HUES64 (cell line): ENCODE measurements at regions not wholly inside any gene's neighbourhood (a gene's known extent, or its start where the extent isn't known, plus 50 kb on each side); places are given as distances from the start of the nearest gene placed in this dataset.
"Not testable (repeated sequence)": the region's sequence is repeated elsewhere in the genome, so short reads cannot be mapped to it uniquely, and the experiment has no call there.

Experiments used
- H3K27ac ChIP-seq: 2 replicates; pipeline ENCODE4 v1.7.0; 2013; ENCODE audit warnings: low read depth, low read length, inconsistent platforms
- H3K27me3 ChIP-seq: 2 replicates; pipeline ENCODE4 v1.6.1; 2013; ENCODE audit warnings: mild to moderate bottlenecking, low read length; ENCODE audit not compliant: insufficient read depth
- H3K36me3 ChIP-seq: 2 replicates; pipeline ENCODE4 v1.6.1; 2013; ENCODE audit warnings: mild to moderate bottlenecking, low read length; ENCODE audit not compliant: insufficient read depth
- H3K4me1 ChIP-seq: 2 replicates; pipeline ENCODE4 v1.6.1; 2013; ENCODE audit warnings: mild to moderate bottlenecking, low read length, moderate library complexity; ENCODE audit not compliant: insufficient read depth
- H3K4me3 ChIP-seq: 2 replicates; pipeline ENCODE4 v1.5.1; 2013; ENCODE audit warnings: mild to moderate bottlenecking, low read length, moderate library complexity
- H3K9ac ChIP-seq: 2 replicates; pipeline ENCODE4 v1.6.1; 2013; ENCODE audit warnings: mild to moderate bottlenecking, low read depth, low read length
- H3K9me3 ChIP-seq: 2 replicates; pipeline ENCODE4 v1.6.1; 2013; ENCODE audit warnings: low read depth, low read length; ENCODE audit not compliant: insufficient read depth
- WGBS: fragments of 150-250, 120-280 bp; methylation state at CpG from one replicate; pipeline ENCODE4 v1.1.7; 2013; ENCODE audit warnings: missing lambda C conversion rate; 5-methylcytosine and 5-hydroxymethylcytosine counted together

DNA sequence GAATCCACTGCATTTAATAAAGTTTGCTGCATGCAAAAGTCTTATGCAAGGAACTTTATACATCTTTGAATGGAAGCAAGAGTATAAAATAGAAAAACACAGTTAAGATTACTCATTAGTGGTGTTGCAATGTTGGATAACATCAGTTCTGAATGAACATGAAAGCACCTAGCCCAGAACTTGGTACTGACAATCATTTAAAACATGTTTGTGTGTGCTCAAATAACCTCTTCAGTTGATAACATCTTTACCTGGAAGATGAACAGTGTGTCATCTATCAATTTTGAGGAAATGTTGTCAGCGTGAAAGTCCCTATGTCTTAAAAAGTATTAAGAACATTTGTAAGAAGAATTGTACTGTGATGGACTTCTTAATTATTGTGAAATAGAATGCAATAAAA, 370.4 kb upstream of the GRAMD2B start:
- no peaks in the 10 kb centered on the region for H3K27me3 ChIP-seq
- H3K4me3 ChIP-seq: no peak overlapping the region
- H3K27ac ChIP-seq: no peak overlapping the region
- H3K36me3 ChIP-seq: no peaks in the 10 kb centered on the region
- H3K9ac ChIP-seq: no peak overlapping the region
- WGBS: 92% methylated on average over 1 of the region's 1 CpG
- no peaks in the 10 kb centered on the region for H3K9me3 ChIP-seq
- peaks cover 37% of the 10 kb centered on the region for H3K4me1 ChIP-seq

DNA sequence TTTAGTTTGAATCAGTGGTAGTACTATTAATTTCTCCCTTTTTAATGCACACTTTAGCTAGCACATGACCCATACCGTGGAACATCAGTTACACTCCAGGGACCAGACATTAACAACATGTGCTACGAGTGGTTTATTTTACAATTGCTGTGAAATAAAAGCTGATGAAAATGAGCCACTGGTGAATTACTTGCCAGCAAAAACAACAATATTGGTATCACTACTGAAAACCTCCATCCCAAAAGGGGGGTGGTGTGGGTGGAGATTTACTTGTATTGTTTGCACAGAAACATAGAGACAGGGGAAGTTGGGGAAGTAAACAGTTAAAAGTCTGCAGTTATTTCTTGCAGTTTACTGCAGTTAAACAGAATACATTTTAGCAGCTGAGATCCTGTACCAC, 369.6 kb upstream of the GRAMD2B start:
- Histone ChIP-seq H3K27me3 (no peaks in the 10 kb centered on the region), H3K9ac (no peak overlapping the region), H3K27ac (no peak overlapping the region), H3K4me3 (no peak overlapping the region), H3K36me3 (no peaks in the 10 kb centered on the region), H3K4me1 (peaks cover 40% of the 10 kb centered on the region), H3K9me3 (0 out of 2 replicates have a peak, but pooled peaks cover 2% of the 10 kb centered on the region)
- 100% methylated on average over 1 of the region's 2 CpGs for WGBS

DNA sequence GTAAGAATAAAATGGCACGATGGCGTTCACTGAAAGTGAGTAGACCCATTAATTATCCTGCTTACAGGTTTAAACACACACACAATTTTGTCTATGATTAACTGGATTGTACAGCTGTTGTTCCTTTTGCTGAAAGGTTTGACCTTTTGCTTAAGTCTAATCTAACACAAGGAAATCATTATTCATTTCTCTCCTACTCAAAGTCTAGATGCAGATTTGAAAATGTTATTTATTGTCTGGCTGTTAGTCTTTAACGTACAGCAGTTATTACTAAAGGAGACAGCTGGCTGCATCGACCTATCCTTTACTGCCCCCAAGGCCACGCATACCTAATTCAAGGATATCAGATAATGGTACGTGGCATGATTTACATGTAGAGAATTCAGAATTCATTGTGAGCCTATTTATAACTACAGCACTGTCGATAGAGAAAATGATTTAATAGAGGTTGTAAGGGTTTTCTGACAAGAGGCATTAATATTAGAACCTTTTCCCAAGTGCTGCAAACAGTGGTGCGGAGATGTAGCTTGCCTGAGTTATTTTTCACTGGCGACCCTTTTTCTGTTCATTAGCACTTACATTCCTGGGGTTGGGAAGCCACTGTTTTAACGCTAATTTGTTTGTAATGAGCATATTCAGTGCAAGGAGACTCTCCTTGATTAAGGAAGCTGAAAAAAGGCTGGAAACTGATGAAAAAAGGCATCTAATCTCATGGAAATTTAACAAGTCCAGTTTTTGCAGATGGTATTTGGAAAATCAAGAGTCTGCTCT, 368.4 kb upstream of the GRAMD2B start:
- no peak overlapping the region for H3K4me3 ChIP-seq
- peaks cover 40% of the 10 kb centered on the region for H3K4me1 ChIP-seq
- 0 out of 2 replicates have a peak, but pooled peaks cover 2% of the 10 kb centered on the region for H3K9me3 ChIP-seq
- H3K27me3 ChIP-seq: no peaks in the 10 kb centered on the region
- 61% methylated on average over 10 of the region's 10 CpGs for WGBS
- H3K9ac ChIP-seq: peak overlapping the region; percentile 32
- peak overlapping the region; percentile 29 for H3K27ac ChIP-seq
- H3K36me3 ChIP-seq: no peaks in the 10 kb centered on the region

DNA sequence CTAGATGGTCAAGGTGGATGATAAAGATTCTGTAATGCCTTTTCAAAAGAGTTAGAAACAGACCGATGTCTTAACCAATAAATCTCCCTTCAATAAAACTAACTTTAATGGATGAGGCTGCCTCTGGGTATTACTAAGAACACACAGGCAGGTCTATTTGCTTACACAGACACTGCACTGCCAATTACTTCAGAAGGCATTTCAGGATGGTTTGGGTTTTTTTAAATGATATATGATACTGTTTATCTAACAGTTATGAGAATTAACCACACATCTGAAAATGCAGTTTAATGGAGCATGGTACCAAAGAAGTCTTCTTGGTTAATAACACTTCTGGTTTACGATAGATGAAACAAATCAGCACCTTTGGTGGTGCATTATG, 367.9 kb upstream of the GRAMD2B start:
- Histone ChIP-seq H3K9me3 (0 out of 2 replicates have a peak, but pooled peaks cover 2% of the 10 kb centered on the region), H3K9ac (peak overlapping the region; percentile 32; the same call in 1 of the 2 replicates), H3K4me1 (peaks cover 40% of the 10 kb centered on the region), H3K36me3 (no peaks in the 10 kb centered on the region), H3K27ac (peak overlapping the region; percentile 29), H3K4me3 (no peak overlapping the region), H3K27me3 (no peaks in the 10 kb centered on the region)
- 85% methylated on average over 2 of the region's 2 CpGs for WGBS

DNA sequence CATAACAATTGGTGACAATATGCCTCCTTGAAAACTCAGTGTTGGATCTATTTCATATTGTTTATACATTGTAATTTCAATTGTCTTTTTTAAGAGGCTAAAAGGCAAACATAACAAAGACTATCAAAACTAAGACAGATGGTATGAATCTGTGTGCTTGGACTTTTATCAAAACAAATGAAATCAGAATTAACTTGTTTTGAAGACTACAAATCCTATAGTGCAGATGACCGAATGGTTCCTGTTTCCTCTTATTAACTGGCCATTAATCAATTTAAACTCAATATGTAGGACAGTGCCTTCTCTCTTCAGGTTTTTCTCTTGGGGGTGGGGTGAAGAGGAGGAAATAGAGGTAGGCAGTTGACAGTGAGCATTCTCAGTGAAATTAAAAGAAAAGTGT, 366.9 kb upstream of the GRAMD2B start:
- H3K4me3 ChIP-seq: no peak overlapping the region
- H3K9me3 ChIP-seq: 0 out of 2 replicates have a peak, but pooled peaks cover 2% of the 10 kb centered on the region
- H3K36me3 ChIP-seq: no peaks in the 10 kb centered on the region
- H3K4me1 ChIP-seq: peaks cover 40% of the 10 kb centered on the region
- 100% methylated on average over 1 of the region's 1 CpG for WGBS
- H3K27me3 ChIP-seq: no peaks in the 10 kb centered on the region
- 0 out of 2 replicates have a peak overlapping the region, but pooled peaks have one; percentile 14 for H3K9ac ChIP-seq
- peak overlapping the region; percentile 34; the same call in 1 of the 2 replicates for H3K27ac ChIP-seq

DNA sequence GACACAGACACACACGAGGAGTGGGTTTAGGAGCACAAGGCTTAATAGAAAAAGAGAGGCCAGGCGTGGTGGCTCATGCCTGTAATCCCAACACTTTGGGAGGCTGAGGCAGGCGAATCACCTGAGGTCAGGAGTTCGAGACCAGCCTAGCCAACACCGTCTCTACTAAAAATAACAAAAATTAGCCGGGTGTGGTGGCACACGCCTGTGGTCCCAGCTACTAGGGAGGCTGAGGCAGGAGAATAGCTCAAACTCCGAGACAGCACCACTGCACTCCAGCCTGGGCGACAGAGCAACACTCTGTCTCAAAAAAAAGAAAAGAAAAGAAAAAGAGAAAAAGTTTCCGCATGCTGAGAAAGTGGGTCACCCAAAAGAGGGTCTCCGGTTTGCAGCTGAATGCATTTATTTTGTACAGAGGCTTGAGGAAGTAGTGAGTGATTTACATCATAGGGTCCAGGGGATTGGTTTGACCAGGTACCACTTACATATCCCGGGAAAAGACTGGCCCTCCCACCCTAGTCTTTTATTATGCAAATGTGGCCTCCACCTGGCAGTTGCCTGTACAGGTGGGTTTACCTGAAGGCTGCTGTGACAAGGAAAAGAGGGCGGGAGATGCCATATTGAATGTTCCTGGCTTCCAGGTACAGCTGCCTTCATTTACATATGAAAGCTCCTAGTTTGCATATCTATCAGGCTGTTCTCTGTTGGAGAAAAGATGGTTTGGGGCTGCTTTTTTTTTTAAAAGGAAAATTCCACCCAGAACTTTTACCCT, 366.2 kb upstream of the GRAMD2B start:
- H3K27me3 ChIP-seq: no peaks in the 10 kb centered on the region
- 0 out of 2 replicates have a peak, but pooled peaks cover 2% of the 10 kb centered on the region for H3K9me3 ChIP-seq
- 82% methylated on average over 13 of the region's 13 CpGs for WGBS
- H3K36me3 ChIP-seq: no peaks in the 10 kb centered on the region
- H3K9ac ChIP-seq: 0 out of 2 replicates have a peak overlapping the region, but pooled peaks have one; percentile 14
- no peak overlapping the region for H3K4me3 ChIP-seq
- peak overlapping the region; percentile 84 for H3K27ac ChIP-seq
- peaks cover 40% of the 10 kb centered on the region for H3K4me1 ChIP-seq

DNA sequence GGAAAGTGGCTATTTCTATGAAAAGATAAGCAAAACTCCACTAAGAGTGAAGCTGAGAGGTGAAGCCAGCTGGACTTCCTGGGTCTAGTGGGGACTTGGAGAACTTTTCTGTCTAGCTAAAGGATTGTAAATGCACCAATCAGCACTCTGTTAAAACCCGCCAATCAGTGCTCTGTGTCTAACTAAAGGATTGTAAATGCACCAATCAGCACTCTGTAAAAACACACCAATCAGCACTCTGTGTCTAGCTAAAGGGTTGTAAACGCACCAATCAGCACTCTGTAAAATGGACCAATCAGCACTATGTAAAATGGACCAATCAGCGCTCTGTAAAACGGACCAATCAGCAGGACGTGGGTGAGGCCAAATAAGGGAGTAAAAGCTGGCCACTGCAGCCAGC, 364.8 kb upstream of the GRAMD2B start:
- H3K4me1 ChIP-seq: peaks cover 40% of the 10 kb centered on the region
- H3K27me3 ChIP-seq, H3K9ac ChIP-seq, H3K4me3 ChIP-seq, H3K9me3 ChIP-seq, H3K27ac ChIP-seq, H3K36me3 ChIP-seq: not testable (repeated sequence)
- WGBS: 97% methylated on average over 5 of the region's 5 CpGs

DNA sequence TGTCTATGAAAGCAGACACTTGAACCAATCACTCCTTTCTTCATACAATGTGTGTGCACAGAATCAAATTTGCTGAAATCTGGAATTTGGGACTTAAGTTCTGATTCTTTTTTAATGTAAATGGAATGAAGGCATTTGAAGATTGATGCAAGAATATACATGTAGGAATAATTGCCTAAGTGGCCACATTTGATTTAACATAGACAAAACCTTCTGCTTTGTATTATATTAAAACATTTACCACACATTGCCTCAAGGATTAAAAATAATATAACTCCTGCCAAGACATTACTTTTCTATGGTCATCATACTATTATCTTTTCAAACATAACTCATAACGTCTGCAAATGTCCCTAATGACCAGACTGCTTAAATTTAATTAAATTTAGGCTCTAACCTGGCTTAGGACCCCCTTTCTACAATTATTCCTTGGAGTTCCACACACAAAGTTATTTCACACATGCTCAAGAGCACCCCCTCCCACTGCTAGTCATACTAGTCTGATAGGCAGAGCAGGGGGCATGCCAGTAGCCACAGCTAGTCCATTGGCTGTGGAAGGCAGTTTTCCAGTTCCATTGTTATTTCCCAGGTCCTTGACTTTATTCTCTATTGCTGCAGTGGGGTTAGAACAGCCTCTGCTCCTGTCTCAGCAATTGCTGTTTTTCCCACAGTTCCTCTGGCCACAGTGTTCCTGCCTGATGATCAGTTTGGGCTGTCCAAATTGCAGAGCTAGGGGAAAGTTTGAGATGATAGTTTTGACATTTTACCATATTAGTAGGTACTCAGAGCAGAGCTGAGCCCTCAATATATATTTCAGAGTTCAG, 360.6 kb upstream of the GRAMD2B start:
- Histone ChIP-seq H3K9ac (no peak overlapping the region), H3K27ac (no peak overlapping the region), H3K27me3 (no peaks in the 10 kb centered on the region), H3K36me3 (no peaks in the 10 kb centered on the region), H3K4me1 (peaks cover 5% of the 10 kb centered on the region), H3K4me3 (no peak overlapping the region), H3K9me3 (0 out of 2 replicates have a peak, but pooled peaks cover 2% of the 10 kb centered on the region)
- WGBS: 89% methylated on average over 1 of the region's 1 CpG

DNA sequence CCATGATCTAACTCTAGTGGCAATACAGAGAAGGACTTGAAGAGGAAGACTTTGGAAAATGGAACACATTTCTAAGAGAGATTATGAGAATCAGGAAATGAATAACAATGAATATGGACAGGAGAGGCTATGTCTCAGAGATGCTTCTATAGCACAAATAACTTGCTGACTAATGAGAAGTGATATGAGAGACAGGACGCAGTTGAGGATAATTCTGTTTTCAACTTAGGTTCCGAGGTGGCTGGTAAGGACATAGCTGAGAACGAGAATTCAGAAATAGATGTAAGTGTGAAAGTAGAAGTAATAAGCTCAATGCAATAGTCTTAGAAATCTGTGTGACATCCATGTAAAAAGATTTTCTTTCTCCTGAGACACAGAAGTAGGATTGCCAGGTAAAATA, 358.1 kb upstream of the GRAMD2B start:
- Histone ChIP-seq H3K4me1 (no peaks in the 10 kb centered on the region), H3K9ac (no peak overlapping the region), H3K36me3 (no peaks in the 10 kb centered on the region), H3K27me3 (no peaks in the 10 kb centered on the region), H3K4me3 (no peak overlapping the region), H3K27ac (no peak overlapping the region), H3K9me3 (no peaks in the 10 kb centered on the region)
- 97% methylated on average over 3 of the region's 3 CpGs for WGBS

DNA sequence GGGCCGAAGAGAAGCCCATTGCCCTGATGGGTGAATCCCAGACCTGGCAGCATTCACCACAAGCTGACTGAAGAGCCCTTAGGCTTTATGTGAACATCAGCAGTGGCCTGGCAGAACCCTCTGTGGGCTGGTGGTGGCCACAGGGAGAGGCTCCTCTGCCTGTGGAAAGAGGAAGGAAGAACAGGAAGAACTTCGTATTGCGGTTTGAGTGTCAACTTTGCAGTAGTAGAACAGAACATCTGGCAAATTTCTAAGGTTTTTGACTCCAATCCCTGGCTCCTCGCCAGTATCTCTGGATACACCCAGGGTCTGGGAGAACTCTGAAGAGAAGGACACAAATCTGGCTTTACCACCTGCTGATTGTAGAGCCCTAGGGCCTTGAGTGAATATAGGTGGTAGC, 356.4 kb upstream of the GRAMD2B start:
- Histone ChIP-seq H3K36me3 (no peaks in the 10 kb centered on the region), H3K9me3 (0 out of 2 replicates have a peak, but pooled peaks cover 3% of the 10 kb centered on the region), H3K4me1 (no peaks in the 10 kb centered on the region), H3K9ac (no peak overlapping the region), H3K27ac (no peak overlapping the region), H3K4me3 (no peak overlapping the region), H3K27me3 (no peaks in the 10 kb centered on the region)
- WGBS: 98% methylated on average over 4 of the region's 4 CpGs
